ENCODE measurements at regions not wholly inside any gene's neighbourhood (a gene's known extent, or its start where the extent isn't known, plus 50 kb on each side); places are given as distances from the start of the nearest gene placed in this dataset.

DNA sequence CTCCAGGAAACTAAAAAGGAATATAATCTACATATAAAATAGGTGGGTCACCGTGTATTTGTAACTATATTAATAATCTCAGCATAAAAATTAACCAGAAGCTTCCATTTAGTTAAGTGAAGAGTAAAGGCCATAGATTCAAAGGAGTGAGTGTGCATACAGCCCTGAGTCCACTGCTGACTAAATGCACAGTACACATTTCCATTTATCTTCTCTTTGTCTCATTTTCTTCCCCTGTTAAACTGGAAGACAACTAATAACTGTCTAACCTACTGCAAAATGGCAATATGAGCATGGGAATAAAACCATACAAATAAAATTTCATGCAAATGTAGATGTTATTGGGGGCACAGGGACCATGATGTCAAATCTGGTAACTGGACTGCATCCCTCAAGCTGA is 59.9 kb upstream of the DAB2 start:
- TF ChIP-seq POLR2A (IDR thresholded peaks at IDR 0.05), result no peak
- TF ChIP-seq, protein P1, sequence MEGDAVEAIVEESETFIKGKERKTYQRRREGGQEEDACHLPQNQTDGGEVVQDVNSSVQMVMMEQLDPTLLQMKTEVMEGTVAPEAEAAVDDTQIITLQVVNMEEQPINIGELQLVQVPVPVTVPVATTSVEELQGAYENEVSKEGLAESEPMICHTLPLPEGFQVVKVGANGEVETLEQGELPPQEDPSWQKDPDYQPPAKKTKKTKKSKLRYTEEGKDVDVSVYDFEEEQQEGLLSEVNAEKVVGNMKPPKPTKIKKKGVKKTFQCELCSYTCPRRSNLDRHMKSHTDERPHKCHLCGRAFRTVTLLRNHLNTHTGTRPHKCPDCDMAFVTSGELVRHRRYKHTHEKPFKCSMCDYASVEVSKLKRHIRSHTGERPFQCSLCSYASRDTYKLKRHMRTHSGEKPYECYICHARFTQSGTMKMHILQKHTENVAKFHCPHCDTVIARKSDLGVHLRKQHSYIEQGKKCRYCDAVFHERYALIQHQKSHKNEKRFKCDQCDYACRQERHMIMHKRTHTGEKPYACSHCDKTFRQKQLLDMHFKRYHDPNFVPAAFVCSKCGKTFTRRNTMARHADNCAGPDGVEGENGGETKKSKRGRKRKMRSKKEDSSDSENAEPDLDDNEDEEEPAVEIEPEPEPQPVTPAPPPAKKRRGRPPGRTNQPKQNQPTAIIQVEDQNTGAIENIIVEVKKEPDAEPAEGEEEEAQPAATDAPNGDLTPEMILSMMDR (IDR thresholded peaks at IDR 0.05), result no peak
